ENCODE measurements at regions not wholly inside any gene's neighbourhood (a gene's known extent, or its start where the extent isn't known, plus 50 kb on each side); places are given as distances from the start of the nearest gene placed in this dataset.

DNA sequence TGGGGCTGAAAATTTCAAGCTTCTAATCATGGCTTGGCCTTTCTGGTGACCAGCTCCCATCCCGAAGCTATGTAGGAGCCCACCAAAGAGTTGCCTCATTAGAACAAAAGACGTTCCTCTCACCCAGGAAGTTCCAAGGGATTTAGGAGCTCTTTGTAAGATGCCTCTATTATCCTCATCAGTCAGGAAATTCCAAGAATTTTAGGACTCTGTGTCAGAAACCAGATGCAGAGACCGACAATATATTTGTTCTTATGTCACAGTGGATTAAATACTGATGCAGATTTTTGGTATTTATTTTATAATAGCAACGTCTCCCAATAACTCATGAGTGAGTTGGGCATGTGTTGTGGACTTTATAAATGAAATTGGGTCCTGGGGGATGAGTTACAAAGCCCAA, 91.8 kb upstream of the SKOR2 start:
- H3K4me2 ChIP-seq (ENCODE audit: insufficient read depth, low read length) = no peak overlapping the region
- no peak overlapping the region for H3K9ac ChIP-seq (replicated peaks; ENCODE audit: extremely low read depth, insufficient read depth, low read length)
- H3K27me3 ChIP-seq (ENCODE audit: control insufficient read depth in 2 of 2, insufficient read depth in 2 of 2, low read length in 2 of 2) = no peaks in the 10 kb centered on the region
- H3K9me3 ChIP-seq (replicated peaks; ENCODE audit: control insufficient read depth, insufficient read depth, low read length) = no peaks in the 10 kb centered on the region
- TF ChIP-seq MYC (IDR thresholded peaks at IDR 0.05; ENCODE audit: low read depth, low read length) (no peak), JUN (IDR thresholded peaks at IDR 0.05; ENCODE audit: borderline replicate concordance, insufficient read depth, insufficient read length, low read depth) (no peak), POLR2A (IDR thresholded peaks at IDR 0.05; ENCODE audit: low read depth, low read length) (no peak), CTCF (IDR thresholded peaks at IDR 0.05; ENCODE audit: extremely low read depth in 1 of 2, insufficient read depth in 1 of 2, low read depth in 1 of 2, low read length in 2 of 2) (no peak), FOS (IDR thresholded peaks at IDR 0.05; ENCODE audit: borderline replicate concordance, insufficient read depth, low read length) (no peak), POLR2AphosphoS5 (IDR thresholded peaks at IDR 0.05; ENCODE audit: insufficient read depth, low read depth, low read length) (no peak), EZH2 (IDR thresholded peaks at IDR 0.05; ENCODE audit: borderline replicate concordance, low read depth, low read length, severe bottlenecking) (no peak), GATA2 (IDR thresholded peaks at IDR 0.05; ENCODE audit: insufficient read depth, insufficient read length, low read depth, low read length) (no peak)
- TF ChIP-seq, protein P1, sequence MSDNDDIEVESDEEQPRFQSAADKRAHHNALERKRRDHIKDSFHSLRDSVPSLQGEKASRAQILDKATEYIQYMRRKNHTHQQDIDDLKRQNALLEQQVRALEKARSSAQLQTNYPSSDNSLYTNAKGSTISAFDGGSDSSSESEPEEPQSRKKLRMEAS (IDR thresholded peaks at IDR 0.05; ENCODE audit: insufficient read depth, insufficient read length) = no peak
- no peak for DNase-seq (ENCODE audit: low read depth, low spot score)
- dilution Hi-C loops (cut with MboI; ENCODE audit: extremely low pct_ligation_motif_present, low sequenced_read_pairs) (no loop called here), intact Hi-C loops (cut with micrococcal nuclease) (no loop called here)
- no peak overlapping the region for H2AFZ ChIP-seq (ENCODE audit: low read depth, low read length)
- no TSS peak for BruUV-seq (replicated peaks)
- H3K4me3 ChIP-seq (replicated peaks in 1 of 3; ENCODE audit: insufficient read depth in 1 of 3, low read depth in 1 of 3, low read length in 3 of 3) = no peak overlapping the region
- H3K36me3 ChIP-seq (ENCODE audit: control insufficient read depth in 2 of 2, extremely low read depth in 1 of 2, insufficient read depth in 2 of 2, low read length in 2 of 2) = no peaks in the 10 kb centered on the region
- ChIA-PET CTCF (no interaction called here), POLR2A (no interaction called here)
- H3K9me1 ChIP-seq (replicated peaks; ENCODE audit: control insufficient read depth, extremely low read depth, insufficient read depth, low read length) = no peaks in the 10 kb centered on the region
- no peak for FAIRE-seq
- no peaks in the 10 kb centered on the region for H3K4me1 ChIP-seq (ENCODE audit: control insufficient read depth, extremely low read depth, insufficient read depth, low read length)
- H3K27ac ChIP-seq (ENCODE audit: insufficient read depth, low read depth, low read length) = no peak overlapping the region
- H4K20me1 ChIP-seq (replicated peaks; ENCODE audit: control insufficient read depth, extremely low read depth, insufficient read depth, low read length) = no peaks in the 10 kb centered on the region
- no peaks in the 10 kb centered on the region for H3K79me2 ChIP-seq (ENCODE audit: control insufficient read depth, insufficient read depth, low read length)
